Stromal cell of bone marrow (primary cell): ENCODE measurements at regions not wholly inside any gene's neighbourhood (a gene's known extent, or its start where the extent isn't known, plus 50 kb on each side); places are given as distances from the start of the nearest gene placed in this dataset.
A peak's percentile ranks its signal among the peaks of the same experiment; 100 is the strongest.

Experiments used
- DNase-seq: peaks from one replicate; pipeline ENCODE4 v3.0.0-alpha.2; 2012; ENCODE audit warnings: low read depth

DNA sequence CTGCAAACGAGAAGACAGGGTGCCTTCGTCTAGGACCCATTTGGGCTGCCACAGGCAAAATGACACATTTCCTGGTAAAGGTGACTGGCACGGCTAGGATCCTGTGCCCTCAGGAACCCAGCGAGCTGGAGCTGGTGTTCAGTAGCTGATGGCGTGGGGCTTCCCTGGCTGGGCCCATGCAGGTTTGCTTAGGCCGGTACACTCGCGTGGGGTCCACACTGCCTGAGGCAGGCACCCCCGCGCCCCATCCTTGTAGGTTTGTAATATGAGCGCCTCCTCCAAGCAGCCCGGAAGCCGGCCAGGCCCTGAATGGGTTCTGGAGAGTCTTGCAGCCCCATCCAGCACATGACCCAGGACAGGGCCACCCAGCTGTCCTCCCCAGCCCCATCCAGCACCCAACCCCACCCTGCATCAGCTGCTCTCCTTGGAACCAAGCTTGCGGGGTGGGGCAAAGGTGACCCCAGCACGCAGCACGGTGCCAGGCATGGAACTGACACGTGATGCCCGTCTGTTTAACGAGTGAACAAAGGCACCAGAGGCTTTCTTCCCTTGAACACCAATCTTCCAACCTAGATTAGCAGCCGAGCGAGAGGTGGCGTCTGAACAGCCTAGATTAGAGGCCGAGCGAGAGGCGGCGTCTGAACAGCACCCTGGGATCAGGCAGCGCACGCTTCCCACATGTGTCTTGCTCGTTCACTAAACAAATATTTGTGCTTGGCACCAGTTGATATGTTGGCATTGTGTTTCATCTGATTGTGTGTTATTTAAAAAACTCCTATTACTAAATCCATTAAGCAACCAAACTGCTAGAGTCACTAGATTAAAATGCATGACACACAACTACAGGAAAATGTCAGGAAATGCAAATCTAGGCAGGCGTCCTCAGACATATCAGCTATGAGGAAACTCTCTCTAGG lies 112.1 kb downstream of the DLL1 start:
- DNase-seq = peak; percentile 2

DNA sequence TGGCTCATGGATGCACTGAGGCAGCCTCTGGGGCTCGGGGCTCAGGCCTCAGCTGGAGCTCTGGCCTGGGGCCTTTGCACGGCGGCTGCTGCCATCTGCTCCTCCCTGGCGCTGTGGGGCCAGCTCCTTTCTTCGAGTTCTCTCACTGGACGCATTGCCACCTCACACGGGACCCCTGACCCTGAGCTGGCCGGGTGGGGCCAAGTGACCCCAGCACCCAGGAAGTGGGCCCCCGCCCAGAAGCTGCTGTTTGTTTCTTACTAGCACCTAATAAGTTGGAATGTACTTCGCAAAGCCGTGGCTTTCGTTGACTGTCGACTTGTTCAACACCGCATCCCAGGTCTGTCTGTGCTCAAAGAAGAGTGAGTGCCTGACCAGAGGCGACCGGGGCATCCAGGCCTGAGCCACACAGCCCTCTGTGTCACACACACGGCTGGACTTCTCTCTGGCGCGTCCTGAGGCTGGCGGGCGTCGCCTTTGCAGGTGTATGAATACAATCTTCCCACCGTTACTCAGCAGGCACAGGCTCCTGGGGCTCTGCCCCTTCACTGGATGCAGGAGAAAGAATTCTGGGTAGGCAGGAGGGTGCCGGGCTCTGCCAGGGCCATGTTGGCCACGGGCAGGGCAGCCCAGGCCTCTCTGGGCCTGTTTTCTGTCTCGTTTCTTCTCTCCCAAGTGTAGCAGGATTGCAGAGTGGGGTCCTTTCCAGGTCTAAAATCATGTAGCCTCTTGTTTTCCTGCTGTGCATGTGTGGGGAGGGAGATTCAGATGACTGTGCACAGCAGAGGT lies 112.9 kb downstream of the DLL1 start:
- no peak for DNase-seq

DNA sequence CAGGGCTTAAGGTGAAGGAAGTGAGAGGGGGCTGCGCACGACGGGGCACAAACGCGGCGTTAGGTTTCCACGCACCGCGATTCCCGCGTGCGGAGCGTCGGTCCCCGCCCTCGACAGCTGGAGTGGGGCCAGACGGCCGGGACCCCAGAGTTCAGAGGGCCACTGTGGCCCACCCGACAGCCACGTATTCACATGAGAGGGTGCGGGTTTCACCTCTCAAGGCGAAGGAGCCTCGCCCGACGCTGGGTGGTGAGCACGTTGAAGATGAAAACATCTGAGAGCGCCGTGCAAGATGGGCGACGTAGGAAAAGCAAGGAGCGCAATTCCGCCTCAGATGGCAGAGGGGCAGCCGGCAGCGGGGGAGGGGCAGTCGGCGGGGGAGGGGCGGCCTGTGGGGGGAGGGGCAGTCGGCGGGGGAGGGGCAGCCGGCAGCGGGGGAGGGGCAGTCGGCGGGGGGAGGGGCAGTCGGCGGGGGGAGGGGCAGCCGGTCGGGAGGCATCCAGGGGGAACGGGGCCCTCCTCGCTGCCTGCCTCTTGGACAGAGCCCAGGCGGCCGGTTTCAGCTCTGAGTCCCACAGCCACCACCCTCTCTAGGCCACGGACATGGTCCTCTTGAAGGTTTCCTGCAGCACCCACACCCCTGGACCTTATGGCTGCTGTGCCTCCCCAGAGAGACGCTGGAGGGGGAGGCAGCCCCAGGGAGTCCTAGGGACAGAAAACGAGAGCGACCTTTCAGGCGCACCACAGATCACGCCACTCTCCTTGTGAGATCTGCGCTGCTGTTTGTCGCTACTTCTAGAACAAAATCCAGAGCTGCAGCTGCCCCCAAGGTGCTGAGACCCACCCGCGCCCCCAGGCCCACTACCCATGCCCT lies 113.7 kb downstream of the DLL1 start:
- no peak for DNase-seq

- no peak for DNase-seq
Observed at GRCh38 chr6:170176136-170176897, 114.6 kb downstream of the DLL1 start.

DNA sequence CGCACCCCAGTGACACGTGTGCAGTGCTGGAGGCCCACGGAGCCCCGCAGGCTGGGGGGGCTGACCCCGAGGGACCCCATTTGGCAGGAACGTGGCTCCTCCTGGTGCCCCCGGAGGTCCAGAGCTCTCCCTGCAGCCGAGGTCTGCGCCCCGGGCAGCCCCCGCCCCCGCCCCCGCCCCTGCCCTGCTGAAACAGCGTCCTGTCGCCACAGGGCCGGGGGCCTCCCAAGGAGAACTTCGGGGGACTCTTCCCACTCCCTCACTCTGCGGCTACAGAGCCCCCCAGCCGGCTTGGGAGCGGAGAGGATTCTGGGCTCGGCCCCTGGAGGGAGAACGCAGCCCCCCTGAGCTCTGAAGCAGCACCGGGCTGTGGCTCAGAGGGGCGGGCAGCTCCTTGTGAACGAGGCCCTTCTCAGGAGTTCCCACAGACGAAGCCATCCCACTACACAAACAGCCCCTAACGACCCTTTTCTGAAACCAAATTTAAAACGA lies 115.2 kb downstream of the DLL1 start:
- no peak for DNase-seq

- DNase-seq = no peak
Observed at GRCh38 chr6:170174771-170175643, 115.9 kb downstream of the DLL1 start.

DNA sequence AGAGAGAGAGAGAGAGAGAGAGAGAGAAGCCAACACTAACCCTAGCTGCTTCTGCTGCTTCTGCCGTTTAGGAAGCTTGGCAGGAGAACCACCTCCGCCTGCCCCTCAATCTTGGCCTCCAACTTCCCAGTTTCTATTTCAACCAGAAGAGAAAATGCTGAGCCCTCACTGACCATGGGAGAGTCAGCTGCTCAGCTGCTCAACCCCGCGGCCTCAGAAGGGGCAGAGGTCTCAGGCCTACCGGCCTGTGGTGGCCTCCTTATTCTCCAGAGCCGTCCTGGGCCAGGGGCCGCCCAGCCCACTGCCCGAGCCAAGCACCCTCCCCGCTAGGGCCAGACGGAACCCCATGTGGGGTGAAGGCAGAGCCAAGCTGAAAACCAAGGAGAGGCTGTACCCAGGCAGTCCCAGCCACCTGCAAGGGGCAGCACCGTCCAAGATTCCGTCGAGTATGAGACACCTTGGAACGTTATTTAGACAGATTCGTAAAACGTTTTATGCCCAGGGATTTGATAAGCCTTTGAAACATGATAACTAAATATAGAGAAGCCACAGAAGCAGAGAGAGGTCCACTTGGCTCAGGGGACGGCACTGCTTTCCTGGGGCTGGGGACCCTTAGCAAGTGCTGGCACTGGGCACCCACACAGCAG lies 116.6 kb downstream of the DLL1 start:
- DNase-seq = no peak

DNA sequence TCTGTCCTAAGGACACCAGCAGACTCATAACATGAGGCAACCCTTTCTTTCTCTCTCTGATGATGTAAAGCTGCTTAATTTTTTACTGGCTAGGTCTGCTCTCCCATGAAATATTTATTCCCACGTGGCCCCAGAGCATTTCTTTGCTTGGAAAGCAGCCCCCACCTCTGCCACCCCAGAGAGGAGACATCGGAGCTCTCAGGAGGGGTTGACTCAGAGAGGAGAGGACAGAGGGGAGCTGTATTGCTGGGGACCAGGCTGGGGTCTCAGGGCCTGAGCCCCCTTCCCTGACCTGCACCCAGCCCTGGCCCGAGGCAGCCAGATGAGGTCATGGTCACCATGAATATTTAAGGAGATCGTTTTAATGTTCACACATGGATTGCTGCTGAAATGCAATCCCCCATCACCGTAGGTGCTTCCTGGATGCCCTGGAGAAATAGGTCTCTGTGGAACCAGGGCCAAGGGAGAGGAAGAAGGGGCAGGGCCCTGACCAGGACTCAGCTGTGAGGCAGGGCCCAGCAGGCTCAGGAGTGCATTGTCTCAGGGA lies 117.5 kb downstream of the DLL1 start:
- no peak for DNase-seq

DNA sequence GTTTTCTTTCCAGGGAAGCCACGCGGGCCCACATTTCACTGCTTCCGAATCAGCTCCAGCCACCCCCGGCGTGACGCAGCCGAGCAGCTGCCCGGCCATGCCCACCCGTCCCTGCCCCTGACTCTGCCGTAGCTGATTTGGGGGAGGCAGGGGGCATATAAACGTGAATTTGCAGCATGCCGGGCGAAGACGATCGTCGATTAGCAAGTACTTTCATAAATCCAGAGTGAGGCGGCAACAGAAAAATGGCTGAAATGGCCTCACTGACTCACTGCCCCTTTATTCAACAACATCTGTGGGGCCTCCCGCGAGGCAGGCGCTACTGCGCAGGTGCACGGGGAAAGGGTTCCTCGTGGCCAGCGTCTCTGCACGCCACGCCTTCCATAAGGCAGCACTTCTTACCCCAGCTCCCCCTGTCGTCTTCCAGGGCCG lies 118.0 kb downstream of the DLL1 start:
- DNase-seq = no peak

GRCh38 chr6:170172392-170172791 lies 118.5 kb downstream of the DLL1 start:
- no peak for DNase-seq

DNA sequence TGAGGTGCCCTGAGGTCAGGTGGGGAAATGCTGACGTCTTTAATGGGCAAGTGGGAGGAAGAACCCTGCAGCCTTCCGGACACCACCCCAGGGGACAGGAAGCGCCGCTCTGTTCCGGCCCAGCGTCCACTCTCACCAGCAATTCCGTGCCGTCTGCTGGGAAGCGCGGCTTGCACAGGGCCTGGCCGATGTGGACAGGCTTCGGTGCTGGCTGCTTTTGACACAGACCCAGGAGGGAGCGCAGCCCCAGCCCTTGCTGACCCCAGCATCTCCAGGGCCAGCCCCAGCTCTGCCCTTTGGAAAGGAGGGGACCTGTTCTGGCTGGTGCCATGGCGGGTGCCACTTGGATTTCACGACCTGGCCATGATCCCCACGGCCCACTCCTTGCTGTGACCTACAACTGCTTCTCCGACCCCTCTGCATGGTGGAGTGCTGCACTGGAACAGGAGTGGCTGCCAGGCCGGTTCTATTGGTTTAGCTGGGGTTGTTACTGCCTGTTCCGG lies 123.2 kb downstream of the DLL1 start:
- no peak for DNase-seq

GRCh38 chr6:170166511-170167122 lies 124.3 kb downstream of the DLL1 start:
- no peak for DNase-seq

DNA sequence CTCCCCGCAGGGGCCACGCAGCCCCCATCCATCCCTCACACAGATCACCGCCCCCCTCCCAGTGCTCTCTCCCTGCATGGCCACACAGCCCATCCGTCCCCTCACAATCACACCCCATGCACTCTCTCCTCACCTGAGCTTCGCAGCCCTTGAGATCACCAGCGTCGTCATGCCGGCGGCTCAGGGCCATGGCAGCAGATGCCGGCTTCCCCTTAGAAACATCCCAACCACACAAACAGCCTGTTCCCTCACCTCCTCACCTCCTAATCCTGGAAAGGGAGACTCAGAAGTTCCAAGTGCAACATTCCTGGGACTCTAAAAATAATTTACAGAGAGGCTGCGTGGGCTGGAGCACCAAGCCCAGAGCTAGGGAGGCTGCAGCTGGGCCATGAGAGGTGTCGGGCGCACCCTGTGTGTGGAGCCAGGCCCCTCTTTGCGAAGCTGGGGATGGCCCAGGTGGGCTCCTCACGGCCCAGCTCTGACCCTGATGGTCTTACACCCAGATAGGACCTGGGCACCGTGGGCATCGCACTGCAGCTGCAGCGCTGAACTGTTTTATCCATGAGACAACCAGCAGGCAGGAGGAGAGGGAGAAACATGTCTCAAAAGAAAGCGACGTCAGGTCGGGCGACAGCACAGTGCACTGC lies 125.3 kb downstream of the DLL1 start:
- no peak for DNase-seq

- DNase-seq = no peak
Observed at GRCh38 chr6:170165085-170165470, 125.8 kb downstream of the DLL1 start.

DNA sequence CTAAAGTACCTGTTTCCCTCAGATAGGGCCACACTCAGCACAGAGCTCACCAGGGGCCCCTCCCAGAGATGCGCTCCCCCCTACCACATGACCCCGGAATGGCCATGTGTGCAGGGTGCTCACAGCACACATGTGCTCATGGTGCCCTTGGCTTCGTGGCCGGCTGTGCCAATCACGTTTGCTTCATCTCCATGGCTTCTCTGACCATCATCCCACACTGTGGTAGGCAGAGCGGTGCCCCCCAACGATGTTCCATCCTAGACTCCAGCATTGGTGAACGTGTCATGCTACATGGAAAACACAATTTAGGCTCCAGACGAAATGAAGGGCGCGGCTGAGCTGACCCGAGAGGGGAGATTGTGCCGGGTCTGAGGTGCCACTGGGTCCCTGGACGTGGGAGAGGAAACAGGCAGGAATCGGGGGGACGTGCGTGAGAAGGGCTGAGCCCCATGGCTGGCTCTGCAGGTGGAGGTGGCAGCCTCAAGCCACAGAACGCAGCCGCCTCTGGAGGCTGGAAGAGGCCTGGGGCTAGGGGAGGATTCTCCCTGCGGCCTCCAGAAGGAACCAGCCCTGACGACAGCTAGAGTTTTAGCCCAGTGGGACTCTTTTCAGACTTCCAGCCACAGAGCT lies 126.5 kb downstream of the DLL1 start:
- no peak for DNase-seq

GRCh38 chr6:170163405-170164170 lies 127.3 kb downstream of the DLL1 start:
- DNase-seq = no peak
